ELR (cell line): ENCODE measurements at regions not wholly inside any gene's neighbourhood (a gene's known extent, or its start where the extent isn't known, plus 50 kb on each side); places are given as distances from the start of the nearest gene placed in this dataset.
"Not testable (repeated sequence)": the region's sequence is repeated elsewhere in the genome, so short reads cannot be mapped to it uniquely, and the experiment has no call there.

ENCODE experiments used
- DNase-seq: peaks from one replicate; pipeline ENCODE4 v3.0.0-alpha.2; 2015; ENCODE audit warnings: low read depth

DNA sequence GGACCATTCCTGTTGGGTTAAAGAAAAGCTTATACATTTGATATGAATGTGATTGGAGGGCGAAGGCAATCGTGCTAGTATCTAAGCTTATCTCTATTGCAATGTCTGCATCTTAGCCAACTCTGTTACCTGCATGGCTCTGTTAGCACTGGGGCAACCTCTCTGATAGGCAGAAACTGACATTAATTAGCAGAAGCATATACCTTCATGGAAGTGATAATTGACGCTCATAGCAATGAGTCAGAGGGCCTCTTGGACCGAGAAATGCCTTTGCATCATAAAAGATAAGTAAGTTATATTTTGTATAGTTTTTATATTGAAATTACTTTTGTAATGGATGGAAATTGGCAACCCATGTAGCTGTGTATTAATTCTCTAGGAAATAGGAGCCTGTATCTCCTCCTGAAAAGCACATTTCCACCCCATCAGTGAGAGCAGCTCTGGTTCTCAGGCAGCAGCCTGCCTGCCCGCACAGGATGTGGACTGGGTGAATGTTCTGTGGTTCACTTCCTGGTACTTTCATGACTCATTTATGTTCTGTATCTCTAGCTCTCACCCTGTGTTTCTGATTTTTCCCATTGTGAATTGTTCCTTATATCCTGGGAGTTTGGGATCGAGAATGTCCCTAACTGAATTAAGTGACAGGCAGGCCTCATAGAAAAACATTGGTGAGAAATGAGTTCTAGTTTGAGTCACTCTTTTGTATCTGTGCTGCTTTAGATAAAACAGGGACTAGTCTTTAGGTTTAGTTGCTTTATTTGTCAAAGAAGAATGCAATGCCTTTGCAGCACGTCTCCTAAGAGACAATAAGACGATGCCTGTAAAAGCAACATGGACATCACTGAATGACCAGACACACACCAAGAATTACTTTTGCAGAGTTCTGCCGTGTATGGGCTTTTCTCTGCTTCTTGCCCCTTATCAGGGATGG, 344.9 kb downstream of the DCDC2C start:
- DNase-seq = no peak

- no peak for DNase-seq
Measured at GRCh38 chr2:4049463-4049862, 346.1 kb downstream of the DCDC2C start.

DNA sequence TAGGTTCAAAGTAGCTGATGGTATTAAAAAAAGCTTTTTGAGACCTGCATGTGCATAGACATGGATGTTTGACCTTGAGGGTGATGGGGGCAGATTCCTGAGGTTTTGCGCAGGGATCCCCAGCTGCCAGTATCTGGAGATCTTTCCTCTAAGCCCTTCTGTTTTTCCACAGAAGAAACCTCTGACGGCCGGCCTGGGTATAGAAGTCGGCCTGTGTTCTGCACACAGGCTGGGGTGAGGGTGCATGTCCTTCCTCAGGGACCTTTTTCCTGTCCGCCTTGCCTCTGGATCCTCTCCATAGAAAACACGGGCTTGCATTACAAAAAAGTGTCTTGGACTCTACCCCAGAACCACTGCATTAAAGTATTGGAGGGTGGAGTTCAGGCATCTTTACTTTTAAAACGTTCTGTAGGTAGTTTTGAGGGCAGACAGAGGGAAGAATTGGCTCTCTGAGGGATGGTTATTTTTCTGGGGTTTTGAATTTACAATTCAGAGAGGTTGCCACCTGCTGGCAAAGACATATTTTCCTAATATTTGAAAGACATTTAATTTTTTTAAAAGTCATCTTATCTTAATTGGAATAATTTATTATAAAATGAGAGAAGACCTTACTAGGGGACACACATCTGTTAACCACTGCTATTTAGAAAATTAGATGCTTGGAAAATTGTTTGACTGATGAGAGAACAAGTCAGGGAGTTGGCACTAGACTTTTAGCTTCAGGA, 350.6 kb downstream of the DCDC2C start:
- no peak for DNase-seq

GRCh38 chr2:4066217-4066616, 362.8 kb downstream of the DCDC2C start:
- DNase-seq = no peak

DNA sequence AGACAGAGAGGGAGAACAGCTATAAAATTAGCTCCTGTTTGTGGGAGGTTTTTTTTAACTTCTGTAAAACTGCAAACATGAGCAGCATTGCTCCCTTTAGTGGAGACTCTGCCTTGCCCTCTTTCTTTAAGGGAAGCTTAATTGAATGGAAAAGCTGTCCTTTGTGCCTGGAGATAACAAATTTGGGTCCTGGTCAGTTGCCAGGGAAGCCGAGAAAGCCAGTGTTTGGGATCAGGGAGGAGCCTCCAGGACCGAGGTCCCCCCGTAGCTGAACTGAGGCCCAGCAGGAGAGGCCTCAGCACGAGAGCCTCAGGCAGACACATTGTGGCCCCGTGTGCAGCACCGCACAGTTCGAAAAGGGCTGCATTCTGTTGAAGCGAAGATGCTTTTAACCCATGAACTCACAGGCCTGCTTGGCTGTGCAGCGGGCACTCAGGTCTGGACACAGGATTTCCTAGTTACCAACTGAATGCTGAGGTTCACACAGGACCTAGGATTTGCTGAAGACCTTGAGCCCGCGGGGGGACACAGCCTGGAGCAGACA, 369.7 kb downstream of the DCDC2C start:
- DNase-seq = no peak

DNA sequence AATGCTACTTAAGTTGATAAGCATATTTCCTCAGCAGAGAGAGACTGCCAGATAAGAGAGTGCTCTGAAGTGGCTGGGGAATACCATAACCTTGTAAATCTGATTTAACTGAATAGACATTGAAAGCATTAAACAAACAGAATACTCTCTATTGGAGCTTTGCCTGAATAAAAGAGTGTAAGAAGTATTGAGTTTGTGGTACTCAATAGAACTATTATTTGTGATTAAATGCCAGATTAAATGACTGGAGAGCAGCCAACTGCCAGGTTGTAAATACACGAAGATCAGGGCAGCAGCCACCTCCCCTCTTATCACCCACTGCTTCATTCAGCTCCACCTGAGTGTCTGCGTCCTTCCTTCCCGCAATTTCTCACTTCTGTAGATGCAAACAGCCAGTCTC, 373.6 kb downstream of the DCDC2C start:
- DNase-seq = no peak

DNA sequence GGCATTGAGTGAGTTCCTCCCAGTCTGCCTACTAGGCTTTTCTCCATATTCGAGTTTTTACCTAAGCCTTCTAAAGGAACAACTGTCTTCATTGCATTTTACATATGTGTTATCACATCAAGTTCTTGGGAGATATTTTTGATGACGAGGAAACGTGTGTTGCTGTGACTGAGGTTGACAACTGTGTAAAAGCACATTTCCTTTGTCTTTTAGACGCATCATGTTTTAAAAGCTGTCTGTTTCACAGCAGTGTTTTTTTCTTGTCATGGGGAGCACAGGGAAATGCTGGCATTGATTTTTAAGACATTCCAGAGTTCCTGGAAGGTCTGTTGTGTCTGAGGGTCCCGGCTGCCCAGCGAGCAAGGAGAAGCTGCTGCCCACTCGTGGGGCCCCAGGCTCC, 381.8 kb downstream of the DCDC2C start:
- DNase-seq = no peak

- no peak for DNase-seq
Measured at GRCh38 chr2:4090668-4091630, 387.6 kb downstream of the DCDC2C start.

GRCh38 chr2:4091869-4092268, 388.5 kb downstream of the DCDC2C start:
- no peak for DNase-seq

GRCh38 chr2:4094743-4095142, 391.4 kb downstream of the DCDC2C start:
- no peak for DNase-seq

DNA sequence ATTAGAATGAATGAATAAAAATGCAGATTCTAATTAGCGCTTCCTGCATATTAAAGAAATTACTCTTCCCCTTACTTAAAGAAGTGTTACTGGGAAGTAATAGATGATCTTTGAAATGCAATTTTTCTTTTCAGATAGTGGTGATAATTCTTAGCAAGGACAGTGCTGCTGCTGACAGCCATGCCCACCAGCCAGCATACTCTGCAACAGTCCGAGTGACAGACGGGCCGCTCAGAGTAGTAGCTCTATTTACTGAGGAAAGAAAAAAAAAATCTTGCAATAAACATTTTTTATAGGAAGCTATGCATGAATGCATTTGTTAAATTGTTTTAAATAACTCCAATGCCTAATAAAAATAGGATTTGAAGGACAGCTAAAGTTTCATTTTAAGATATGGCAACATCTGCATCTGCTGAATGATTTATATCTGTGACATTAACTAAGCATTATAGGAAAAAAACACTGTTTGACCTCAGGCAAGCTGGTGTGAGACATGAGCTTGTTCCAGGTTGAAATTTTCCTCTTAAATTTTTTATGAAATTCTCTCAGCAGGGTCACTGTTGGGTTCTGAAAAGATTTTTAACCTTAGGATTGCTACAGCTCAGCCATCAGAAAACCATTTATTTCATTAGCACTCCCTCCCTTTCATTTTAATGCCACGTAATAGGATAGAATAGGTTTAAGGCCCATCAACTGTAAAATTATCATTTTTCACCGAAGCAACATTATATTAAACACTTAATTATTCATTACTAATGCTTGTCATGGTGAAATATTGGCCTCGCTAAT, 393.8 kb downstream of the DCDC2C start:
- DNase-seq = no peak

DNA sequence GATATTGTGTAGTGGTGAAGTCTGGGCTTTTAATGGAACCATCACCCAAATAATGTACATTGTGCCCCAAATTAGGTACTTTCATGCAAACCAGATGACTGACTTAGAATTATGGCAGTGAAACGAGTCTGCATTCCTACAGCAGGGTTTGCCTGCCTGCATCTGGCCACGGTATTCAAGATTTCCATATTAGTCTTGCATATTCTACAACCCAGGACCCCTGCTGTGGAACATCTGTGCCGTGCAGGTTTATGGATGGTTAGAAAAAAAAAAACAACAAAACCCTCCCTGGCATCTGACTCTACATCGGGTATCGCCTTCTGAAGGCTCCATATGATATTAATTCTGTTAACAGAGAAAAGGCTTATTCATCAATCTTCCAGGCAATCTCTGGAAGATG, 394.8 kb downstream of the DCDC2C start:
- no peak for DNase-seq

DNA sequence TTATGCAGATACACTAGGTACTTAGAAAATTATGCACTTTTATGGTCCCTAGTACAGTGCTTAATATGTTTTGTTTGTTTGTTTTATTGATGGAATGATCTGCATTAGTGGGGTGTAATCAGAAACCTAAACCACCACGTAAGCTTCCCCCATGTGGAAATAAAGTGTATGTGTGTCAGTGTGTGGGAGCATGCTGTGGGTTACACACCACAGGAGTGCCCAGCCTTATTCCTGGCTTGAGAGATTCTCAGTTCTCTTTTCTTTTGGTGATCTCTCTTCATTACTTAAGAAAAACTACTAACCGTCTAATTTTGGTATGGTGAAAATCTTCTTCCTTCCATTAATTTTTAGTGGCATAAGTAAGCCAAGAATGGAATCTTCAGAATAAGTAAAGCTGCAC, 398.6 kb downstream of the DCDC2C start:
- no peak for DNase-seq

DNA sequence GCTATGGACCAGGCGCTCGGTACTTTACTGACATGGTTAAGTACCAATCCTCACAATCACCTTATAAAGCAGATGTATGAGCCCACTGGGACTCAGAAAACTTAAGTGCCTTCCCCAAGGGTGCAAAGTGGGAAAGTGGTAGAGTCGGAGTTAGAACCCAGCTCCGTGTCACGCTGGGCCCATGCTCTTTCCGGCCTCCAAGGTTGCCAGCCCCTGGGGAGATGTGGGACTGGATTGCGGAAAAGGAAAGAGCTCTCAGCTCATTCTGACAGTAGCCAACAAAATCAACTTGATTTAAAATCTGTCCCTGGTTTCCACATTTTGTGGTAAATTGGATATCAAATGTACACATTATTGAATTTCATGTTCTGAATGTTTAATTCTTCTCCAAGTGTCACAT, 403.8 kb downstream of the DCDC2C start:
- DNase-seq = no peak

DNA sequence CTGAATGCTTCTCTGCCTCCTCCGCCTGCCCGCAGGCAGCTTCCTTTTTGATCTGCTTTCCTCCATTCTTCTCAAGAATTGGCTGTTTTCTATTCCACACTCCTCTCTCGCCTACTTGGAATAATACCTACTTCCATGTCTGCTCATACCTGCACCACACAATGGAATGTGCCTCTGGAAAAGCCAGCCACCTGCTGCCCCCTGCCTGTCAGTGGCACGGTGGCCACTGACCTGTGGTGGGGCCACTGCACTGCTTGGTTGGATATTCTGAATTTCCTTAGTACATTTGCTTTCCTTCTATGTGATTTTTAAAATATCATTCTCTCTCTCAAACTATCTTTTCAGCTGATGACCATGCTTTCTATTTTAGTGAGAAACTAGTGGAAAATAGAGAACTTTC, 406.9 kb downstream of the DCDC2C start:
- DNase-seq = no peak

DNA sequence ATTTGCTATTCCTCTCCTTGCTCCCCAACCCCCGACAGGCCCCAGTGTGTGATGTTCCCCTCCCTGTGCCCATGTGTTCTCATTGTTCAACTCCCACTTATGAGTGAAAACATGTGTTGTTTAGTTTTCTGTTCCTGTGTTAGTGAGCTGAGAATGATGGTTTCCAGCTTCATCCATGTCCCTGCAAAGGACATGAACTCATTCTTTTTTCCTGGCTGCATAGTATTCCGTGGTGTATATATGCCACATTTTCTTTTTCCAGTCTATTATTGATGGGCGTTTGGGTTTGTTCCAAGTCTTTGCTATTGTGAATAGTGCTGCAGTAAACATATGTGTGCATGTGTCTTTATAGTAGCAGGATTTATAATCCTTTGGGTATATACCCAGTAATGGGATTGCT, 412.1 kb downstream of the DCDC2C start:
- not testable (repeated sequence) for DNase-seq

- no peak for DNase-seq
Measured at GRCh38 chr2:4122726-4123125, 419.4 kb downstream of the DCDC2C start.

DNA sequence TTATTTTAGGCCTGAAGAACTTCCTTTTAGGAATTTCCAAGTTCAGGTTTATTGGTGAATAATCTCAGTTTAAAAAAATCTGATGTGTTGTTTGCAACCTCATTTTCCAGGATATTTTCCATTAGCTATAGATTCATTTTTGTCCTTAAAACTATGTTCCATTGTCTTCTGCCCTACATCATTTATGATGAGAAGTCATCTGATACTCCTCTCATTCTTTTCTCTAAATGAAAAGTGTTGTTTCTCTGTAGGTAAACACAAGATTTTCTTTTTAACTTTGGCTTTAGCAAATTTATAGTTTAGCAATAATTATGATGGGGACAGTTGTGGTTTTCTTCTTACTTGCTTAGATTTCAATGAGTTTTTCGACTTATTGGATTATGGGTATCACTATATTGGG, 427.3 kb downstream of the DCDC2C start:
- DNase-seq = no peak

- no peak for DNase-seq
Measured at GRCh38 chr2:4134551-4135550, 431.5 kb downstream of the DCDC2C start.

GRCh38 chr2:4135765-4136164, 432.4 kb downstream of the DCDC2C start:
- no peak for DNase-seq
